Prostate gland (tissue), 2 donors: ENCODE measurements at regions not wholly inside any gene's neighbourhood (a gene's known extent, or its start where the extent isn't known, plus 50 kb on each side); places are given as distances from the start of the nearest gene placed in this dataset.

Experiments used
- POLR2A ChIP-seq: fragments of 450-650 bp; IDR thresholded peaks from one replicate; pipeline ENCODE4 v1.6.1; 2016; ENCODE audit warnings: antibody characterized with exemption, mild to moderate bottlenecking
- POLR2AphosphoS5 ChIP-seq: sonication (generic); formaldehyde crosslinking; IDR thresholded peaks from one replicate; pipeline ENCODE4 v1.6.1; 2017; ENCODE audit warnings: antibody characterized with exemption
- TF ChIP-seq, protein P1 (sequence below), 4 experiments: fragments of 200-600 bp in 2 of 4; fragments of 450-650 bp in 2 of 4; sonication (generic) in 2 of 4; IDR thresholded peaks; 1 replicate in 3 of 4; 2 replicates in 1 of 4; pipeline ENCODE4 v1.5.1; 2016 to 2019; ENCODE audit warnings: antibody characterized with exemption in 4 of 4, mild to moderate bottlenecking in 2 of 4, moderate library complexity in 2 of 4

- TF ChIP-seq POLR2AphosphoS5, result no peak
- TF ChIP-seq, protein P1, sequence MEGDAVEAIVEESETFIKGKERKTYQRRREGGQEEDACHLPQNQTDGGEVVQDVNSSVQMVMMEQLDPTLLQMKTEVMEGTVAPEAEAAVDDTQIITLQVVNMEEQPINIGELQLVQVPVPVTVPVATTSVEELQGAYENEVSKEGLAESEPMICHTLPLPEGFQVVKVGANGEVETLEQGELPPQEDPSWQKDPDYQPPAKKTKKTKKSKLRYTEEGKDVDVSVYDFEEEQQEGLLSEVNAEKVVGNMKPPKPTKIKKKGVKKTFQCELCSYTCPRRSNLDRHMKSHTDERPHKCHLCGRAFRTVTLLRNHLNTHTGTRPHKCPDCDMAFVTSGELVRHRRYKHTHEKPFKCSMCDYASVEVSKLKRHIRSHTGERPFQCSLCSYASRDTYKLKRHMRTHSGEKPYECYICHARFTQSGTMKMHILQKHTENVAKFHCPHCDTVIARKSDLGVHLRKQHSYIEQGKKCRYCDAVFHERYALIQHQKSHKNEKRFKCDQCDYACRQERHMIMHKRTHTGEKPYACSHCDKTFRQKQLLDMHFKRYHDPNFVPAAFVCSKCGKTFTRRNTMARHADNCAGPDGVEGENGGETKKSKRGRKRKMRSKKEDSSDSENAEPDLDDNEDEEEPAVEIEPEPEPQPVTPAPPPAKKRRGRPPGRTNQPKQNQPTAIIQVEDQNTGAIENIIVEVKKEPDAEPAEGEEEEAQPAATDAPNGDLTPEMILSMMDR (IDR thresholded peaks at IDR 0.05), result no peak
- TF ChIP-seq POLR2A, result no peak
Measured at GRCh38 chr7:43791-44540, 148.4 kb upstream of the FAM20C start.
